Keratinocyte (primary cell): ENCODE measurements at regions not wholly inside any gene's neighbourhood (a gene's known extent, or its start where the extent isn't known, plus 50 kb on each side); places are given as distances from the start of the nearest gene placed in this dataset.

Source experiments
- CTCF ChIP-seq, 3 experiments: IDR thresholded peaks in 1 of 3; conservative IDR thresholded peaks in 1 of 3; optimal IDR thresholded peaks in 1 of 3; 2 replicates in 2 of 3; 3 replicates in 1 of 3; pipeline versions ENCODE3 to v1.5.1; 2011; ENCODE audit warnings: low read length in 3 of 3, mild to moderate bottlenecking in 3 of 3, moderate library complexity in 2 of 3, control low read depth in 1 of 3, inconsistent platforms in 1 of 3; ENCODE audit not compliant: insufficient read depth in 2 of 3; ENCODE audit errors: extremely low read depth in 1 of 3
- EZH2 ChIP-seq: IDR thresholded peaks from one replicate; pipeline ENCODE4 v1.6.1; 2012; ENCODE audit warnings: inconsistent platforms, mild to moderate bottlenecking, low read length, moderate library complexity

- TF ChIP-seq EZH2 (no peak), CTCF (optimal IDR thresholded peaks at IDR 0.05 in 1 of 3, IDR thresholded peaks at IDR 0.05 in 1 of 3, conservative IDR thresholded peaks at IDR 0.05 in 1 of 3; ENCODE audit: extremely low read depth in 1 of 3, insufficient read depth in 2 of 3, low read length in 3 of 3) (no peak)
Observed at GRCh38 chr13:84200971-84201370, 318.7 kb upstream of the SLITRK1 start.
